Activated naive CD8-positive, alpha-beta T cell treated with anti-CD3 and anti-CD28 coated beads, Interleukin-2, amount 10 ng/mL, durations not matched to agents 7 days and 5 days (primary cell): ENCODE measurements at regions not wholly inside any gene's neighbourhood (a gene's known extent, or its start where the extent isn't known, plus 50 kb on each side); places are given as distances from the start of the nearest gene placed in this dataset.

Experiments
- ATAC-seq: fragments of 150-1000 bp; cut with Tn5 transposase; one replicate; pipeline ENCODE4 v1.10.0; 2021; ENCODE audit warnings: low read depth, moderate library complexity
- POLR2A ChIA-PET: fragments of 350-600 bp; sonication (Branson Sonifier 250); formaldehyde crosslinking; loops from one replicate; lab custom pipeline; 2021; ENCODE audit warnings: antibody characterized with exemption; lab: Charles Lee
- DNase-seq: peaks from one replicate; pipeline ENCODE4 v3.0.0; 2021
- H3K27ac Mint-ChIP-seq: one replicate; pipeline ENCODE4 v1.8.0; 2022; ENCODE audit warnings: mild to moderate bottlenecking, mixed read lengths
- H3K27me3 Mint-ChIP-seq: one replicate; pipeline ENCODE4 v1.8.0; 2022; ENCODE audit warnings: mild to moderate bottlenecking, moderate library complexity, mixed read lengths
- H3K36me3 Mint-ChIP-seq: one replicate; pipeline ENCODE4 v1.8.0; 2021; ENCODE audit warnings: mild to moderate bottlenecking, mixed read lengths
- H3K4me1 Mint-ChIP-seq: one replicate; pipeline ENCODE4 v1.8.0; 2021; ENCODE audit warnings: mixed read lengths
- H3K4me3 Mint-ChIP-seq: one replicate; pipeline ENCODE4 v1.8.0; 2022; ENCODE audit warnings: mild to moderate bottlenecking, moderate library complexity, mixed read lengths
- H3K9me3 Mint-ChIP-seq: one replicate; pipeline ENCODE4 v1.8.0; 2021; ENCODE audit warnings: mixed read lengths

- Mint-ChIP-seq H3K27me3 (peaks cover 2% of the 10 kb centered on the region), H3K9me3 (peaks cover 3% of the 10 kb centered on the region), H3K36me3 (no peaks in the 10 kb centered on the region), H3K27ac (no peak overlapping the region), H3K4me1 (no peaks in the 10 kb centered on the region), H3K4me3 (no peak overlapping the region)
- ATAC-seq = no peak
- no peak for DNase-seq
- POLR2A ChIA-PET = no interaction called here
These were observed 686.8 kb downstream of the ZEB2 start for GRCh38 chr2:143833015-143833660.

GRCh38 chr2:143830476-143830875, 689.4 kb downstream of the ZEB2 start:
- no peak for ATAC-seq
- POLR2A ChIA-PET = no interaction called here
- Mint-ChIP-seq H3K36me3 (no peaks in the 10 kb centered on the region), H3K27ac (no peak overlapping the region), H3K4me3 (no peak overlapping the region), H3K9me3 (peaks cover 3% of the 10 kb centered on the region), H3K4me1 (no peaks in the 10 kb centered on the region), H3K27me3 (peaks cover 2% of the 10 kb centered on the region)
- DNase-seq = no peak

GRCh38 chr2:143828763-143829537, 691.0 kb downstream of the ZEB2 start:
- Mint-ChIP-seq H3K9me3 (no peaks in the 10 kb centered on the region), H3K4me1 (no peaks in the 10 kb centered on the region), H3K27me3 (peaks cover 2% of the 10 kb centered on the region), H3K4me3 (no peak overlapping the region), H3K36me3 (no peaks in the 10 kb centered on the region), H3K27ac (no peak overlapping the region)
- ATAC-seq = no peak
- POLR2A ChIA-PET = no interaction called here
- DNase-seq = no peak

- no peaks in the 10 kb centered on the region for H3K4me1 Mint-ChIP-seq
- H3K36me3 Mint-ChIP-seq = no peaks in the 10 kb centered on the region
- H3K4me3 Mint-ChIP-seq = no peak overlapping the region
- ATAC-seq (no peak), DNase-seq (no peak)
- H3K27ac Mint-ChIP-seq = no peak overlapping the region
- peaks cover 9% of the 10 kb centered on the region for H3K27me3 Mint-ChIP-seq
- POLR2A ChIA-PET = no interaction called here
- H3K9me3 Mint-ChIP-seq = no peaks in the 10 kb centered on the region
These were observed 695.1 kb downstream of the ZEB2 start for GRCh38 chr2:143824791-143825190.

GRCh38 chr2:143823876-143824275, 694.7 kb downstream of the ARHGAP15 start:
- ATAC-seq = no peak
- H3K4me3 Mint-ChIP-seq = no peak overlapping the region
- H3K36me3 Mint-ChIP-seq = no peaks in the 10 kb centered on the region
- H3K27me3 Mint-ChIP-seq = peaks cover 9% of the 10 kb centered on the region
- H3K9me3 Mint-ChIP-seq = no peaks in the 10 kb centered on the region
- H3K4me1 Mint-ChIP-seq = no peaks in the 10 kb centered on the region
- H3K27ac Mint-ChIP-seq = no peak overlapping the region
- no peak for DNase-seq
- POLR2A ChIA-PET = no interaction called here

GRCh38 chr2:143823296-143823695, 694.1 kb downstream of the ARHGAP15 start:
- H3K4me3 Mint-ChIP-seq = no peak overlapping the region
- ATAC-seq = no peak
- H3K27ac Mint-ChIP-seq = no peak overlapping the region
- H3K4me1 Mint-ChIP-seq = no peaks in the 10 kb centered on the region
- H3K27me3 Mint-ChIP-seq = peaks cover 7% of the 10 kb centered on the region
- POLR2A ChIA-PET = no interaction called here
- no peaks in the 10 kb centered on the region for H3K36me3 Mint-ChIP-seq
- H3K9me3 Mint-ChIP-seq = no peaks in the 10 kb centered on the region
- DNase-seq = no peak

- no peaks in the 10 kb centered on the region for H3K9me3 Mint-ChIP-seq
- ATAC-seq = no peak
- no peak for DNase-seq
- peaks cover 7% of the 10 kb centered on the region for H3K27me3 Mint-ChIP-seq
- no peak overlapping the region for H3K27ac Mint-ChIP-seq
- H3K4me1 Mint-ChIP-seq = no peaks in the 10 kb centered on the region
- H3K4me3 Mint-ChIP-seq = no peak overlapping the region
- POLR2A ChIA-PET = no interaction called here
- H3K36me3 Mint-ChIP-seq = no peaks in the 10 kb centered on the region
These were observed 693.5 kb downstream of the ARHGAP15 start for GRCh38 chr2:143822736-143823135.

GRCh38 chr2:143819764-143820163, 690.5 kb downstream of the ARHGAP15 start:
- H3K9me3 Mint-ChIP-seq = no peaks in the 10 kb centered on the region
- POLR2A ChIA-PET = no interaction called here

GRCh38 chr2:143819190-143819735, 690.0 kb downstream of the ARHGAP15 start:
- H3K4me1 Mint-ChIP-seq = no peaks in the 10 kb centered on the region
- ATAC-seq = no peak
- H3K4me3 Mint-ChIP-seq = no peak overlapping the region
- H3K27ac Mint-ChIP-seq = no peak overlapping the region
- H3K36me3 Mint-ChIP-seq = no peaks in the 10 kb centered on the region
- POLR2A ChIA-PET = no interaction called here
- DNase-seq = no peak
- no peaks in the 10 kb centered on the region for H3K9me3 Mint-ChIP-seq
- peaks cover 7% of the 10 kb centered on the region for H3K27me3 Mint-ChIP-seq

More at GRCh38 chr2:143819764-143820163, 690.5 kb downstream of the ARHGAP15 start:
- Mint-ChIP-seq H3K4me1 (no peaks in the 10 kb centered on the region), H3K4me3 (no peak overlapping the region), H3K36me3 (no peaks in the 10 kb centered on the region), H3K27ac (no peak overlapping the region), H3K27me3 (peaks cover 7% of the 10 kb centered on the region)
- ATAC-seq (no peak), DNase-seq (no peak)
